SU-DHL-6 (cell line): ENCODE measurements at regions not wholly inside any gene's neighbourhood (a gene's known extent, or its start where the extent isn't known, plus 50 kb on each side); places are given as distances from the start of the nearest gene placed in this dataset.
A peak's percentile ranks its signal among the peaks of the same experiment; 100 is the strongest.

ENCODE experiments used
- H2AFZ ChIP-seq: fragments of 200-600 bp; sonication (generic); 2 replicates; pipeline ENCODE4 v1.6.1; 2014; ENCODE audit warnings: low read depth, mild to moderate bottlenecking, moderate library complexity, mixed read lengths, antibody characterized with exemption, low read length; ENCODE audit not compliant: severe bottlenecking
- H3F3A ChIP-seq: fragments of 200-600 bp; shearing (Covaris generic); 2 replicates; pipeline ENCODE4 v1.6.0; 2016; ENCODE audit warnings: antibody characterized with exemption, mild to moderate bottlenecking; ENCODE audit not compliant: insufficient read depth
- H3K27ac ChIP-seq: fragments of 200-600 bp; sonication (generic); 2 replicates; pipeline ENCODE4 v1.5.1; 2016; ENCODE audit warnings: low read depth, mild to moderate bottlenecking, low read length, moderate library complexity, mixed read lengths
- H3K27me3 ChIP-seq: fragments of 200-600 bp; sonication (generic), shearing (Covaris generic); 2 replicates; pipeline ENCODE4 v1.6.0; 2014; ENCODE audit warnings: mild to moderate bottlenecking, low read length
- H3K36me3 ChIP-seq: fragments of 200-600 bp; sonication (generic); 2 replicates; pipeline ENCODE4 v1.6.1; 2014; ENCODE audit warnings: mild to moderate bottlenecking, low read length, mixed read lengths
- H3K4me2 ChIP-seq: fragments of 300-600, 200-600 bp; shearing (Covaris generic), sonication (generic); 2 replicates; pipeline ENCODE4 v1.6.0; 2014; ENCODE audit warnings: low read length, low read depth, mild to moderate bottlenecking; ENCODE audit not compliant: poor library complexity, severe bottlenecking
- H3K4me3 ChIP-seq: fragments of 200-600 bp; sonication (generic); 2 replicates; pipeline ENCODE4 v1.5.1; 2014; ENCODE audit warnings: antibody characterized with exemption, low read length, mild to moderate bottlenecking, mixed read lengths; ENCODE audit not compliant: insufficient read depth, poor library complexity, severe bottlenecking
- H3K79me2 ChIP-seq: fragments of 200-600 bp; sonication (generic); 2 replicates; pipeline ENCODE4 v1.6.1; 2014; ENCODE audit warnings: mild to moderate bottlenecking, low read length, moderate library complexity; ENCODE audit not compliant: insufficient read depth
- H3K9ac ChIP-seq: fragments of 200-600 bp; sonication (generic); 2 replicates; pipeline ENCODE4 v1.7.0; 2014; ENCODE audit warnings: mild to moderate bottlenecking, low read length
- H3K9me2 ChIP-seq: fragments of 200-600 bp; sonication (generic); replicated peaks from 2 replicates; pipeline ENCODE4 v1.6.1; 2014; ENCODE audit warnings: low read length; ENCODE audit not compliant: insufficient read depth
- H3K9me3 ChIP-seq: fragments of 200-600 bp; sonication (generic); 2 replicates; pipeline ENCODE4 v1.6.1; 2014; ENCODE audit warnings: low read length, mixed read lengths; ENCODE audit not compliant: insufficient read depth
- H4K20me1 ChIP-seq: fragments of 200-600 bp; sonication (generic); 2 replicates; pipeline ENCODE4 v1.6.1; 2014; ENCODE audit warnings: low read depth, mild to moderate bottlenecking, antibody characterized with exemption, low read length, moderate library complexity, mixed read lengths
- EZH2phosphoT487 ChIP-seq: fragments of 200-600 bp; sonication (generic), shearing (Covaris generic); conservative IDR thresholded peaks from 2 replicates; pipeline ENCODE4 v1.6.1; 2018; ENCODE audit warnings: mild to moderate bottlenecking, antibody characterized with exemption, low read length, moderate library complexity, mixed read lengths
- TF ChIP-seq, protein P1 (sequence below): fragments of 200-600 bp; sonication (generic); IDR thresholded peaks from one replicate; pipeline ENCODE4 v1.5.1; 2017; ENCODE audit warnings: antibody characterized with exemption, mild to moderate bottlenecking, low read length, moderate library complexity; ENCODE audit not compliant: insufficient read depth, poor library complexity, severe bottlenecking

DNA sequence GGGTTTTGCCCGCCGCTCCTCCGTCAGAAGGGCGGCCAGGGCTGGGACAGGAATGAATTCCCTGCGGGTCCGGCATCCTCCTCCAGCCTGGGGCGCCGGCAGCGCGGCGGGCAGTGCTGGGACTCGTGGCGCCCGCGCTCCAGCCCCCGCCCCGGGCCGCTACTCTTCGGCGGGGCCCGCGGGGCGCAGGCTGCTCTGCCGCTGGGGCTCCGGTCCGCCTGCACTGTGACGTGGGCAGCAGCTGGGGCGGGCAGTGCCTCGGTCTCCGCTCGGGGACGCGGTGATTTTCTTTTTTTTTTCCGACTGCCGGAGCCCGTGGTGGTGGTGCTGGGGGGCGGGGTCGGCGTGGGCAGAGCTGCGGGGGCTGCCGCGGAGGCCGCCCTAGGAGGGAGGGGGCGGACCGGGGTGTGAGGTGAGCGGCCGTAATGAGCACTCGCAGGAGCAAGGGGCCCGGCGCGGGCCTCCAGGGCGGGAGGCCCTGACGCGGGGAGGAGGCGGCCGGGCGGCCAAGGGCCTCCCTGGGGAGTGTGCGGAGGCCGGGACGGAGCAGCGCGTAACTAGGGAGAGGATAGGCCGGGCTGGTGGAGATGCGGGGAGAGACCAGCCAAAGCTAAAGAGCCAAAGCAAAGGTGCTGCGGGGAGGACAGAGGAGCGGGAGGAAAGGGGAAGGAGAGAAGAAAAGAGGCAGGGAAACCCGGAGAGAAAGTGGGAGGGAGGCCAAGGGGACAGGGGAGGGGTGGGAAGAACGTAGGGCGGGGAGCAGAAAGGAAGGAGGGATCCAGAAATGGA, 73.3 kb upstream of the ZBED5 start:
- TF ChIP-seq, protein P1, sequence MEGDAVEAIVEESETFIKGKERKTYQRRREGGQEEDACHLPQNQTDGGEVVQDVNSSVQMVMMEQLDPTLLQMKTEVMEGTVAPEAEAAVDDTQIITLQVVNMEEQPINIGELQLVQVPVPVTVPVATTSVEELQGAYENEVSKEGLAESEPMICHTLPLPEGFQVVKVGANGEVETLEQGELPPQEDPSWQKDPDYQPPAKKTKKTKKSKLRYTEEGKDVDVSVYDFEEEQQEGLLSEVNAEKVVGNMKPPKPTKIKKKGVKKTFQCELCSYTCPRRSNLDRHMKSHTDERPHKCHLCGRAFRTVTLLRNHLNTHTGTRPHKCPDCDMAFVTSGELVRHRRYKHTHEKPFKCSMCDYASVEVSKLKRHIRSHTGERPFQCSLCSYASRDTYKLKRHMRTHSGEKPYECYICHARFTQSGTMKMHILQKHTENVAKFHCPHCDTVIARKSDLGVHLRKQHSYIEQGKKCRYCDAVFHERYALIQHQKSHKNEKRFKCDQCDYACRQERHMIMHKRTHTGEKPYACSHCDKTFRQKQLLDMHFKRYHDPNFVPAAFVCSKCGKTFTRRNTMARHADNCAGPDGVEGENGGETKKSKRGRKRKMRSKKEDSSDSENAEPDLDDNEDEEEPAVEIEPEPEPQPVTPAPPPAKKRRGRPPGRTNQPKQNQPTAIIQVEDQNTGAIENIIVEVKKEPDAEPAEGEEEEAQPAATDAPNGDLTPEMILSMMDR, result no peak
- TF ChIP-seq EZH2phosphoT487, result peak; percentile 79; the same call in 1 of the 2 replicates
- peak overlapping the region; percentile 74 for H2AFZ ChIP-seq
- H3K27me3 ChIP-seq, result no peaks in the 10 kb centered on the region
- H3K27ac ChIP-seq, result no peak overlapping the region
- H3K4me2 ChIP-seq, result peak overlapping the region; percentile 58
- no peaks in the 10 kb centered on the region for H3K79me2 ChIP-seq
- peak overlapping the region; percentile 44 for H3K9ac ChIP-seq
- H3K36me3 ChIP-seq, result no peaks in the 10 kb centered on the region
- H3K9me3 ChIP-seq, result no peaks in the 10 kb centered on the region
- H3K4me3 ChIP-seq, result peak overlapping the region; percentile 45
- no peaks in the 10 kb centered on the region for H4K20me1 ChIP-seq
- H3F3A ChIP-seq, result no peaks in the 10 kb centered on the region
- H3K9me2 ChIP-seq, result no peaks in the 10 kb centered on the region

- Histone ChIP-seq H3K36me3 (no peaks in the 10 kb centered on the region), H3K27me3 (no peaks in the 10 kb centered on the region), H3K9me3 (no peaks in the 10 kb centered on the region), H3K9me2 (no peaks in the 10 kb centered on the region), H3K4me2 (peak overlapping the region; percentile 58), H4K20me1 (no peaks in the 10 kb centered on the region), H3K79me2 (no peaks in the 10 kb centered on the region), H3K4me3 (peak overlapping the region; percentile 45), H3K9ac (peak overlapping the region; percentile 44), H2AFZ (peak overlapping the region; percentile 74), H3K27ac (no peak overlapping the region), H3F3A (no peaks in the 10 kb centered on the region)
- 0 out of 2 replicates have a peak, but pooled peaks have one; percentile 88 for TF ChIP-seq EZH2phosphoT487
- TF ChIP-seq, protein P1, result no peak
These were observed 72.5 kb upstream of the ZBED5 start for GRCh38 chr11:10930224-10930971.

DNA sequence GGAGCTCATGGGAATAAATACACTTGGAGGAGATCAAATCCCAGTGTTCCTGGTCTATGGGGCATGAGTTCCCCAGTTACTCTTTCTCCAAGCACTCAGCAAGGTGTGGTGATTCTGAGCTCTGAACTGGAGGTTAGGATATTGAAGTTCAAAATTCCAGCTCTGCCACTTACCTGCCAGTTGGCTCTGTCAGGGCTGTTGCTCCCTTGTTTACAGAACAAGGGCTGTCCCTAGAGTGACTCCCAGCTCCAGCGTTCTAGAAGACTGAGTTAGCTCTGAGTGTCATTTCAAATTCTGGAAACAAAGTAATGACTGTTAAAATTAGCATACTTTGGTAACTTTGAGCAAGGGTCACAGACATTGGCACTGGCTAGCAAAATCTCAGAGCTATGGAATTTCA, 69.7 kb upstream of the ZBED5 start:
- Histone ChIP-seq H3K4me2 (no peak overlapping the region), H3K27me3 (no peaks in the 10 kb centered on the region), H3K27ac (no peak overlapping the region), H3K36me3 (no peaks in the 10 kb centered on the region), H3K9me3 (no peaks in the 10 kb centered on the region), H3F3A (no peaks in the 10 kb centered on the region), H2AFZ (no peak overlapping the region), H3K9ac (no peak overlapping the region), H3K4me3 (no peak overlapping the region), H3K79me2 (no peaks in the 10 kb centered on the region), H4K20me1 (no peaks in the 10 kb centered on the region), H3K9me2 (no peaks in the 10 kb centered on the region)
- TF ChIP-seq, protein P1, result no peak
- no peak for TF ChIP-seq EZH2phosphoT487
